ENCODE measurements at regions not wholly inside any gene's neighbourhood (a gene's known extent, or its start where the extent isn't known, plus 50 kb on each side); places are given as distances from the start of the nearest gene placed in this dataset.

DNA sequence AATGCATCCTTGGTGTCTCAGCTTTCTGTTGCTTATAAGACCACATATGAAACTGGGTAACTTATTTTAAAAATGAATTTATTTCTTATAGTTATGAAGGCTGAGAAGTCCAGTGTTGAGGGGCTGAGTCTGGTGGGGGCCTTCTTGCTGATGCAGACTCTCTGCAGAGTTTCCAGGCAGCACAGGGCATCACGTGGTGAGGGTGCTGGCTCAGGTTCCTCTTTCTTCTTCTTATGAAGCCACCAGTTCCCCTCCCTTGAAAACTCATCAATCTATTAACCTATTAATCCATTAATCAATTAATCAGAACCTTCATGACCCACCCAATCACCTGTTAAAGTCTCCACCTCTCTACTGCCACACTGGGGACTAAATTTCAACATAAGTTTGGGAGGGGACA lies 595.6 kb upstream of the NRP1 start:
- DNase-seq: no peak
- H3K4me1 ChIP-seq: no peaks in the 10 kb centered on the region
- no peaks in the 10 kb centered on the region for H3K9me3 ChIP-seq
- intact Hi-C loops (cut with DNase I; ENCODE audit: low total_unique reads): no loop called here
- no peak overlapping the region for H3K4me3 ChIP-seq
- TF ChIP-seq, protein P1, sequence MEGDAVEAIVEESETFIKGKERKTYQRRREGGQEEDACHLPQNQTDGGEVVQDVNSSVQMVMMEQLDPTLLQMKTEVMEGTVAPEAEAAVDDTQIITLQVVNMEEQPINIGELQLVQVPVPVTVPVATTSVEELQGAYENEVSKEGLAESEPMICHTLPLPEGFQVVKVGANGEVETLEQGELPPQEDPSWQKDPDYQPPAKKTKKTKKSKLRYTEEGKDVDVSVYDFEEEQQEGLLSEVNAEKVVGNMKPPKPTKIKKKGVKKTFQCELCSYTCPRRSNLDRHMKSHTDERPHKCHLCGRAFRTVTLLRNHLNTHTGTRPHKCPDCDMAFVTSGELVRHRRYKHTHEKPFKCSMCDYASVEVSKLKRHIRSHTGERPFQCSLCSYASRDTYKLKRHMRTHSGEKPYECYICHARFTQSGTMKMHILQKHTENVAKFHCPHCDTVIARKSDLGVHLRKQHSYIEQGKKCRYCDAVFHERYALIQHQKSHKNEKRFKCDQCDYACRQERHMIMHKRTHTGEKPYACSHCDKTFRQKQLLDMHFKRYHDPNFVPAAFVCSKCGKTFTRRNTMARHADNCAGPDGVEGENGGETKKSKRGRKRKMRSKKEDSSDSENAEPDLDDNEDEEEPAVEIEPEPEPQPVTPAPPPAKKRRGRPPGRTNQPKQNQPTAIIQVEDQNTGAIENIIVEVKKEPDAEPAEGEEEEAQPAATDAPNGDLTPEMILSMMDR (IDR thresholded peaks at IDR 0.05): no peak
- no peak overlapping the region for H3K27ac ChIP-seq
- H3K27me3 ChIP-seq: no peaks in the 10 kb centered on the region
- no peaks in the 10 kb centered on the region for H3K36me3 ChIP-seq

DNA sequence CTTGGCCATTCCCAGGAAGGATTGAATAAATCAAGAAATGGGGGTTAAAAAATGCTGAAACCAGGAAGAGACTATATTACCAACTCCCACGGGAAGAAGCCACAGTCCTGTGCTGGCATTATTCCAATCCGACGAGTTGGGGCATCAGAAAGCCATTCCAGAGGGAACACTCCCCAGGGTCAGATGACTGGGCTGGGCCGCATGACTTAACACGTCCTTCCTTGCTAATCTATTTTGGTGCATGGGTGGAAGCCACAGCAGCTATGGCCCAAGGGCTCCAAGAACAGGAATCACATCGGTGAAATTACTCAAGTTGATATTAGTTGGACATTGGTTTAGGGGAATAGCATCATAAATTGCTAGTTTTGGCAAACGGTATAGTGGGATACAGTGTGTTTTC lies 592.9 kb upstream of the NRP1 start:
- TF ChIP-seq, protein P1 (IDR thresholded peaks at IDR 0.05): no peak
- Histone ChIP-seq H3K36me3 (no peaks in the 10 kb centered on the region), H3K9me3 (peaks cover 0 to 7% (median 0%) of the 10 kb centered on the region in 3 donors), H3K4me1 (no peaks in the 10 kb centered on the region), H3K27ac (no peak overlapping the region), H3K4me3 (no peak overlapping the region), H3K27me3 (peaks cover 0 to 2% of the 10 kb centered on the region in 2 donors)
- DNase-seq: no peak
- intact Hi-C loops (cut with DNase I; ENCODE audit: low total_unique reads): no loop called here

DNA sequence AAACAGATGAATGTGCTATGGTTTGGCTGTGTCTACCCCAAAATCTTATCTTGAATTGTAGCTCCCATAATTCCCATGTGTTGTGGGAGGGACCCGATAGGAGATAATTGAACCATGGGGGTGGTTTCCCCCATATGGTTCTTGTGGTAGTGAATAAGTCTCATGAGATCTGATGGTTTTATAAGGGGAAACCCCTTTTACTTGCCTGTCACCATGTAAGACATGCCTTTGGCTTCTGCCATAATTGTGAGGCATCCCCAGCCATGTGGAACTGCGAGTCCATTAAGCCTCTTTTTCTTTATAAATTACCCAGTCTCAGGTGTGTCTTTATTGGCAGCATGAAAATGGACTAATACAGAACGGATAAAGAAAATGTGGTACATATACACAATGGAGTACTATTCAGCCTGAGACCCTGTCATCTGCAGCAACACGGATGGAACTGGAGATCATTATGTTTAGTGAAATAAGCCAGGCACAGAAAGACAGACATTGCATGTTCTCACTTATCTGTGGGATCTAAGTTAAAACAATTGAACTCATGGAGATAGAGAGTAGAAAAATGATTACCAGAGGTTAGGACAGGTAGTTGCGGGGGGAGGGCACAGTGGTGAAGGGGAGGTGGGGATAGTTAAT lies 587.6 kb upstream of the NRP1 start:
- no peaks in the 10 kb centered on the region for H3K36me3 ChIP-seq
- no peak overlapping the region for H3K27ac ChIP-seq
- peaks cover 0 to 2% of the 10 kb centered on the region in 2 donors for H3K27me3 ChIP-seq
- intact Hi-C loops (cut with DNase I; ENCODE audit: low total_unique reads): no loop called here
- TF ChIP-seq, protein P1 (IDR thresholded peaks at IDR 0.05): no peak
- peaks cover 0 to 7% (median 0%) of the 10 kb centered on the region in 3 donors for H3K9me3 ChIP-seq
- no peaks in the 10 kb centered on the region for H3K4me1 ChIP-seq
- no peak for DNase-seq
- no peak overlapping the region for H3K4me3 ChIP-seq

DNA sequence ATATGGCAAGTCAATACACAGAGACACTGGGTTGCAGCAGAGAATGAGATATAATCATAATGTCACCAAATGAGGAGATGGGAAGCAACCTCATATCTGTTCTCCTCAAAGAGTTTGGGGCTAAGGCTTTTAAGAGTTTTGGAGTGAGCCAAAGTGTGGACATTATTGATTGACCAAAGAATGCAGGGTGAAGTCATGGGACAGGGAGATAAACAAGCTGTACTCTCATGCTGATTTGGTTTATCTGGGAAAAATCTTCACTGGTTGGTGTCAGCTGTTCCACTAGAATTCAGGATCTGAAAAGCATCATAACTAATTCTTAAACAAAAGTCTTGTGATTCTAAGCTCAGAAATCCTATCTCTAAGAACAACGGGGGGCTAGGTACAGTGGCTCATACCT lies 585.9 kb upstream of the NRP1 start:
- DNase-seq: no peak
- TF ChIP-seq, protein P1 (IDR thresholded peaks at IDR 0.05): no peak
- no peak overlapping the region for H3K4me3 ChIP-seq
- H3K9me3 ChIP-seq: peaks cover 0 to 7% (median 0%) of the 10 kb centered on the region in 3 donors
- no peaks in the 10 kb centered on the region for H3K4me1 ChIP-seq
- H3K27ac ChIP-seq: no peak overlapping the region
- H3K27me3 ChIP-seq: peaks cover 0 to 2% of the 10 kb centered on the region in 2 donors
- intact Hi-C loops (cut with DNase I; ENCODE audit: low total_unique reads): no loop called here
- H3K36me3 ChIP-seq: no peaks in the 10 kb centered on the region

DNA sequence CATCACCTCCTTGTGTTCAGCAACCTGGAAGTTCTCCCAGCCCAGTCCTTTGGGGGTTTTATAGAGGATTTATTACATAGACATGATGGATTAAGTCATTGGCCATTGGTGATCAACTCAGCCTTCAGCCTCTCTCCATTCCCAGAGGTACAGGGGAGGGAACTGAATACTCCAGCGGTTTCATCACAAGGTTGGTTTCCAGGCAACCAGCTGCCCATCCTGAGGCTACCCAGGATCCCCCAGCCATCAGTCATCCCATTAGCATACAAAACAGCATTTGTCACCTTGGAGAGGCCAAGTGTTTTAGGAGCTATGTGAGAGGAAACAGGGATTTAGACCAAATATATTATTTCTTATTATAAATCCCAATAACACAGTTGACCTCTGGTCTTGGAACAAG lies 584.8 kb upstream of the NRP1 start:
- Histone ChIP-seq H3K9me3 (peaks cover 0 to 7% (median 0%) of the 10 kb centered on the region in 3 donors), H3K4me3 (no peak overlapping the region), H3K27me3 (peaks cover 0 to 2% of the 10 kb centered on the region in 2 donors), H3K36me3 (no peaks in the 10 kb centered on the region), H3K27ac (no peak overlapping the region), H3K4me1 (no peaks in the 10 kb centered on the region)
- TF ChIP-seq, protein P1 (IDR thresholded peaks at IDR 0.05): no peak
- intact Hi-C loops (cut with DNase I; ENCODE audit: low total_unique reads): no loop called here
- no peak for DNase-seq

All from tibial artery (tissue), 4 donors.